GM21825 (cell line): ENCODE measurements at regions not wholly inside any gene's neighbourhood (a gene's known extent, or its start where the extent isn't known, plus 50 kb on each side); places are given as distances from the start of the nearest gene placed in this dataset.
"Not testable (repeated sequence)": the region's sequence is repeated elsewhere in the genome, so short reads cannot be mapped to it uniquely, and the experiment has no call there.

Experiments
- ATAC-seq: cut with Tn5 transposase; IDR thresholded peaks from one replicate; pipeline ENCODE4 v1.9.1; 2021; ENCODE audit warnings: mild to moderate bottlenecking, moderate library complexity; ENCODE audit not compliant: unreplicated experiment

DNA sequence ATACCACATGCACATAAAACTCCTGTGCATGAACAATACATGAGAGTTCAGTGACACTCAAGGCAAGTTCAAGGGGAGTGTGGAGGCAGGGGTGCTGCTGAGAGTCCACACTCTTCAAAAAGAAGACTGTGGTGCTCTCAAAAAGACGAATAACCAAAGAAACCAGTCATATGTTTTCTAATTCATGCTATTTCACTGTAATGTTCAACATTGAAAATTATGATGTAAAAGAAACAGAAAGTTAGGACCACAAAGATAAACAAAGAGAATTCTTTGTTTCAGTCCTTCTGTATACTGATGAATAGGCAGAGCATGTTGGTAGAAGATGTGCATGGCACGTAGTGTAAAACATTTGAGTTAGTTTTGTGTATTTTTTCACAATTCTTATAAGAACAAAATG is 864.2 kb upstream of the LRATD1 start:
- ATAC-seq, result no peak

DNA sequence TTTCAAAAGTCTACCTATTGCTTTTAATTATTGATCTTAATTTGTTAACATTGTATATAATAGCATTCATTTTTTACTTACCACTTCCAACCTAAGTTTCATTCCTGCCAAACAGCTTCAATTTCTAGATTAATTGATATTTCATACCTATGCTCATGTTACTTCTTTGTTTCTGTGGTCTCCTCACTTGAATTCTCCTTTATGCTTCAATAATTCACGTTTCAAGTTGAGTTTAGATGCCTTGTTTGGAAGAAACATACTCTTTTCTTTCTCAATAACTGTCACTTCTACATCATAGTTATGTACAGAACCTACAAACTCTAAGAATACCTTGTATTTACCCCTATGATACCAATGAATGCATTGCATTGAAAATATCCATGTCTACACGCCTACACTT is 862.2 kb upstream of the LRATD1 start:
- ATAC-seq, result no peak

DNA sequence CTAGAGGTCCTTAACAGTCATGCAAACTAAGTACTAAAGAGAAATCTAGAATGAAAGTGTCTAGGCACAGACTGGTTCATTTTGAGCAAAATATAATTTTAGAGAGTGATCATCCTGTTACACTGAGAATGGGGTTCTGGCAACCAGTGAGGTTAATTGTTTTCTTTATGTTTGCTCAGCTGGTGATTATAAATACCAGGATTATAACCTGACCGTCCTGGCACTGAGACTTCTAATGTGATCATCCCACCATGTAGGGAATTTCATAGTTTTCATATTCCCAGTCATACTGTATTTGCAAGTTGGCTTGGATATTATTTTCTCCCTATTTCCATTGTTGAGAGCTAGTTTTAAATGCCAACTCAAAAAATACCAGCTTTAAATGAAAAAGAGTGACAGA is 852.5 kb upstream of the LRATD1 start:
- no peak for ATAC-seq

DNA sequence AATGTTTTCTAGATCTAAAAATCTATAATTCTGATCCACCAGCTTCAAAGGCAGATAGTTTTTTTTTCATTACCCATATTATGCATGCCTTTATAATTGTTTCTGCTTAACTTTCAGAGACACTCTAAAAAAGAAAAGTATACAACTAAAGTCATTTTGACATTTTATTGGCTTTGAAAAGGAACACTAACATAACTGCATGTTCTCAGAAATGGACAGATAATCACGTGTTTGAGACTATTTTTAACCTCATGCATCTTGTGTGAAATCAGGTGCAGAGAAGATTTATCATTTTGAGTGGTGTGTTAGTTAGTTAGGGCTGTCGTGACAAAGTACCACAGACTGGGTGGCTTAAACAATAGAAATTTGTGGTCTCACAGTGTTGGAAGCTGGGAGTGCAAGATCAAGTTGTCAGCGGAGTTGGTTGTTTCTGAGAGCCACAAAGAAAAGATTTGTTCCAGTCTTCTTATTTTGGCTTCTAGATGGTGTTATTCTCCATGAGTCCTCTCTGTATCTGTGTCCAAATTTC is 841.4 kb upstream of the LRATD1 start:
- no peak for ATAC-seq

DNA sequence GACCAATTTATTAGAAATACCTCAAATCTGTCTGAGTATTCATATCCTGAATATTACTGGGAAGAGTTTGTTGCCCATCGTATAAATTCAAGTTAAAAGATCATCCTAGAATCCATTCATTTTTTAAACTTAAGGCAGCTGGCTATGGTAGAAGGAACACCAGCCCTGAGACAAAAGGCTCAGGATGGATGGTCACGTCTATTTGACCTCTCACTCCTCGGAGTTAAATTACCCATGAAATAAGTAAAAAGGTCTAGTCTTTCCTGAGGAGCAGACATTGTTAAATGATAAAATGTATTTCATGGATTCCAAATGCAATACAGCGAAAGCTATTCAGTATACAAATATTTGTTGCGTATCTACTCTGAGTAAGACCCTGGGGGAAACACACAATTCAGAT is 826.0 kb upstream of the LRATD1 start:
- no peak for ATAC-seq

DNA sequence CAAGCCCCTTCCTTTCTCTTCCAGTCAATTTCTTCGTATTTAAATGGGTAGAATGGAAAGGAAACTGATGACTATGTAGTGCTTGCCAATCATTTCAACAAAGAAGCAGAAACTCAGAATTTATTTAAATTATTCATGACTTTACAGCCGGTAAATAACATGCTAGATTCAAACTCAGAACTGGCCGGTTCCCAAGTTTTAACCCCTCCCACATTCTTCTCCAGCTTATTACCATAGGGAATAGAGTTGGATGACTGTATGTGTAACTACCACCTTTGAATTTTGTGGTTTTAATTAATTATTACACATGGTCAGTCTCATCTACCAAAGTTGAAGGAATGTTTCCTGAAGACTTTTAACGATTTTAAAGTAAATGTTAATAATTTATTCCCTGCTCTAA is 819.3 kb upstream of the LRATD1 start:
- no peak for ATAC-seq

DNA sequence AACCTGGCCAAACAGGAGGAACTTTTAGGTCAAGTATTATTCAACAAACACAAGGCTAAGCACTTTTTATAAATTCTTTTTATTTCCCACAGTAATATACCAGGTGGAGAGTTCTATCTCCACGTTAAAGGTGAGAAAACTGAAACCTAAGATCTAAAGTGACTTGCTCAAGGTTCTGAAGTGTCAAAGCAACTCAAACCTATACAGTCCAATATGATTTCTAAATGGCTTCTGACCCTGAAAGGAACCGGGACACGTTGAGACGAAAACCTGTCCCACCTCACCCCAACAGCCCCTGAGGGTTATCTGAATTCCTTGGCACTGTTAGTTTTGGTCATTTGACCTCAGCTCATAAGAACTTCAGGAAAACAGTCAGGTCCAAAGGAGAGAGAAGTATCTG is 814.5 kb upstream of the LRATD1 start:
- ATAC-seq, result no peak

DNA sequence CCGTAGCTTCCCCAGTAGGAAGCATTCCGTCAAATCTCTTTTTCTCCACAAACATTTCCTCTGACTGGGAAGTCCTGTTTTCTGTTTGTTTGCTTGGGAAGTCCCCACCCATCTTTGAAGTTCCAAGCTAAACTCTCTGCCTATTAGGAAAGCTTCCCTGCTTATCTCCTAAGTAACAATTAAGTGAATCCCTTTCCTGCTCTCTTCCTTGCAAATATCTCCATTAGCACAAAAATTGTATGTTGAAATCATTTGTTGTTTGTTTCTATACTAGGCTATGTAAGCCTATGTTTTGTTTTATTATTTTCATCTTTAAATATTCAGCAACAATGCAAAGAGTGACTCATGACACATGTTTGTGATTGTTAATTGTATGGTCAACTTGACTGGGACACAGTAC is 812.6 kb upstream of the LRATD1 start:
- ATAC-seq, result no peak

DNA sequence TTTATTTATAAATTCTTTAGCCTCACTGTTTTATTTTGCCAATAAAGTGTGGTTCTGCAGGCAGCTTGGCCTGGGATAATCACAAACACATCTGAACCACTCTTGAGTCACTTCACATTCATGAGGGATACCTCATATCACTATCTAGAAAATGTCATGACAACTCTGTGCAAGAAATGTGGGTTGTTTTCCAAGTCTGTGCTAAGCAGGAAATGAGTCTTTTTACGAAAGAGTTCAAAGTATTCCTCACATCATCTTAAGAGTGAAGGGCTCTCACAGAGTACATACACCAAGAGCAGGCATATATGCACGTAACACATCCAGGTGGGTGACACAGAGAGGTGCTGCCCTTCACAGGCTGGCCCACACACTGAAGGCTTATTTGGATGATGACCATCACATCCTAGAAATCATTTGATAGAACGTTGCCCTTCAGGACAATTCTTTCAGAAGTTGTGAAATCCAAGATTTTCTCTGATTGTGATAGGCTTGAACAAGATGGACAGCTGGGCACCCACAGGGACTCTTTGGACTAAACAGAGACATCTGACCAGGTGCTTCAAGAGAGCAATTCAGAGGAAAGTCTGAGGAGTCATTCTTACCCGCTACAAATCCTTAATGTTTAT is 811.1 kb upstream of the LRATD1 start:
- no peak for ATAC-seq

DNA sequence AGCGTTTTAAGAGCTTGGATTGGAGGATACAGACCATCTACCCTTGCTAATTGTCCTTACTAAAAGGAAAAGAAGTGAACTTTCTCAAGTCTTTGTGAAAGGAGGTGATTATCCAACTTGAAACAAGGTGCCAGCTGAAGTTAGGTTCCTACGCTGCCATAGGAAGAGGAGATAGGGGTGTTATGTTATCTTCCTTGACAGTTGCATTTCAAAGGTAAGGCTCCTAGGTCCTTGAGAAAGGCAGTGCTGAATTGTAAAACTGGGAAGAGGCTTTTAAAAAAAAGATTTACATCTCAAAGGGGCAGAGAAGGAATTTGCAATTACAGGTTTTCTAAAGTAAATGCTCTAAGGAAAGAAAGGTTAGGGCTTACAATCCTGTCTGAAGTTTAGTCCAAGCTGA is 810.2 kb upstream of the LRATD1 start:
- no peak for ATAC-seq

DNA sequence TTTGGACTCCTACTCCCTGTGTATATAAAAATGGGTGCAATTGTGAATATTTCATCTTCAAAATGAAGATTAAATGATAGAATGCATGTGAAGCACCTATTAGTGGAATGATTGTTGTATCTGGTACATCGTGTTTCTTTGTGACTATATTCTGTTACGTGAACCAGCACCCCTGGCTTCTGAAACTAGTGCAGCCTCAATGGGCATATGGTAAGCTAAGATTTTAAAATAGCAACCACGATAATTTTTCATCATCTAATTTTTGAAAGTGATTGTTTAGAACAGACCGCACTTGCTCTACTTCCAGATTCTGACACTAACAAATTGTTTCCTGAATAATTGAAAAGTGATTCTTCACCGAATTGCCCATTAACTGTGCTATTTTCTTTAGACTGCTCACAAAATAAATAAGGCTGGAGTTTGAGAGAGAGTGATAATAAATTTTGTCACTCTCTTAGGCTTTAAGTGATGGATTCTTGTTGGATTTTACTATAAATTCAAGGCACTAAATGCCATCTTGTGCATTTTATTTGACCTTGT is 806.1 kb upstream of the LRATD1 start:
- no peak for ATAC-seq

DNA sequence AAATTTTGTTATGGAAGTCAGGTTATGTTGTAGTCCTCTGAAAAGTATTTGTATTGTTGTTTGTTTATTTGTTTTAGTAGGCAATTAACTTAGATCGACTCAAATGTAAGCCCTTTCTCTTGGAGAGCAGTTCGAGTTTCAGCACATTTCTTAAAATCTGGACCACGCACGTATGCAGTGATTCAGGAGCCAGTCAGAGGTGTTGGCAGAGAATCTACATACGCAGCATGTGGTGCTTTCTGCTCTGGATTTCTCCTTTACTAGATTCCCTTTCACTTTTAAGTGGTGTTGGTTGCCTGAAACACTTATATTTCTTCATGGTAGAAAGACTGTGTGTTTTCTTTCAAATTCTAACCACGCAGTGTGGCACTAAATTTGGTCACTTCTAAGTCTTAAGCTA is 773.9 kb upstream of the LRATD1 start:
- ATAC-seq, result no peak

DNA sequence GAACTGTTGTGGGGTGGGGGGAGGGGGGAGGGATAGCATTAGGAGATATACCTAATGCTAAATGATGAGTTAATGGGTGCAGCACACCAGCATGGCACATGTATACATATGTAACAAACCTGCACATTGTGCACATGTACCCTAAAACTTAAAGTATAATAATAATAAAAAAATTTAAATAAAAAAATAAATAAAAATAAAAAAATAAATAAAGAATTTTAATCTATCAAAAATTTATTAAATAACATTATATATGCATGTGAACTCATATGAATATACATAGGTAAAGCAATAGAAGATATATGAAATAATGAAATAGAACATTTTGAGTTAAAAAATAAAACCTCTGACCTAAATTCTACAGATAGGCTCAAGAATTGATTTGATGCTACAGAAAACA is 764.2 kb upstream of the LRATD1 start:
- not testable (repeated sequence) for ATAC-seq

DNA sequence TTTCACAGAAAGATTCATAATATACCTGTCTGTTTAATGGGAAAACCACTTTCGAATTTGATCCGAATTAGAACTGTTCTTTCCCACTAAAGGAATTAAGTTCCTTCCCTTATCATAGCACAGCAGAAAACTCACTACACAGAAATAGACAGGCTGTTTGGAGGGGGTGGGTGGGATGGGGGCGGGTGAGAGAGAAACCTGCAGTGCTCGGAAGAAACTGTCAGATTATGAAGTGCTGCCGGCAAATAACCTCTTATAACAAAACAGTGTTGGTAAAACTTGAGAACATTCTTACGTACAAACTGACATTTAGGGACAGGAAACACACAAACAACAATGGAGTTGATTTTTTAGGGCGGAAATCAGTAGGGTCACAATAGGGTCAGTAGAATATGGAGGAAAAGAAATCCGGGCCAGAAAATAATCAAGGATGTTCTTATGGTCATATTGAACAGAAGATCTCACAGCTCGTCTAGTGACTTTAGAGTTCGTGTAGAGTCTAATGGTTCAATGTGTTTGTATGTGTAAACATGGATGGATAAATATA is 756.0 kb upstream of the LRATD1 start:
- no peak for ATAC-seq

DNA sequence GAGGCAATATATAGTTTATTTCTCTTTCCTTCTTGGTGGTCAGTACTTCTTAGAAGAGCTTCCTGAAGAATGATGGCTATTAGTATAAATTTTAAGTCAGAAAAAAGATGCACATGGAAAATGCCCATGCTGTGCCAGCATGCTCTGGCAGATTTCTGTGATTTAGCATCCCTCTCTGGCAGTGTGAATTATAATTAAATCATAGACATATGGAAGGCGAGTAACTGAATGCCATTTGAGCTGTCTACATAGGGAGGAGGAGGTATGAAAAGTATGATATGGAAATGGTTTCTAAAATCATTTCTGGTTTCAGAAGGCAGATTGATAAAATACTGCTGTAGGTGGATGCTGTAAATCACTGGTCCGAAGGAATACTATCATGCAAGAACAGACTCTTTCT is 754.9 kb upstream of the LRATD1 start:
- no peak for ATAC-seq

DNA sequence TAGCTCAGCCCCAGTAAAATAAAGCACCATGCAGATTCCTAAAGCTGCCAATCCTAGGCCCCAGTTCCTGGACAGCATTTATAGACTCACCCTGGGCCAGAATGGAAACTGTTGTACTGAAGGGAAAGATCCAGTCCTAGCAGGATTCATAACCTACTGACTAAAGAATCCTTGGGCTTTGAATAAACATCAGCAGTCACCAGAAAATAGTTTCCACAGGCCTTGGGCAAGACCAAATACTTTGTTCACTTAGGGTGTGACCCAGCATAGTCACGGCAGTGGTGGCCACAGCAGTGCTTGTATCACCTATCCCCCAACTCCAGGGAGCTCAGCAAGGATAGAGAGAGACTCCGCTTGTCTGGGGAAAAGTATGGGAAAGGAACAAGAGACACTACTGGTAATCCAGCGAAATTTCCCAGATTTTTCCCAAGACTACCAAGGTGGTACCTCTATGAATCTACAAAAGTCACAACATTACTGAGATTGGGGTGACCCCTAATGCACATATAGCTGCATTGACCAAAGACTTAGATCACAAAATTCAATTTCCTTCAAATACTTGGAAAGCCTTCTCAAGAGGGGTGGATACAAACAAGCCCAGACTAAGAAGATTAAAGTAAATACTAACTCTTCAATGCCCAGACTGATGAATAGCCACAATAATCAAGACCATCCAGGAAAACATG is 748.1 kb upstream of the LRATD1 start:
- no peak for ATAC-seq

DNA sequence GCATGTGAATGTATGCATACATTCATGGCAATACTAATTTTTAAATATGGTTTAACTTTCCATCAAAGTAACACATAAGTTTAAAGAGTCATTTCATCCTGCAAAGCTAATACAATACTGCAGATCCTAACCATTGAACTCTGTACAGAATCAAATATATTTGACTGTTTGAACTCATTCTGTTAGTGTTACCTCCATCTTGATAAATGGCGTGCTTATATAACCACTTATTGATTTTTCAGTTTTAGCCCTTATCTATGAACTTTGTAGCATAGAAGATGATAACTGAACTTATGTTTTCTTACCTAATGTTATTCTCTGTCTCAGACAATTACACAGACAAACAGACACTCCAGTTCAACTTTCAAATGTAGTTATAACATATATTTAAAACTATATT is 731.0 kb upstream of the LRATD1 start:
- ATAC-seq, result no peak

DNA sequence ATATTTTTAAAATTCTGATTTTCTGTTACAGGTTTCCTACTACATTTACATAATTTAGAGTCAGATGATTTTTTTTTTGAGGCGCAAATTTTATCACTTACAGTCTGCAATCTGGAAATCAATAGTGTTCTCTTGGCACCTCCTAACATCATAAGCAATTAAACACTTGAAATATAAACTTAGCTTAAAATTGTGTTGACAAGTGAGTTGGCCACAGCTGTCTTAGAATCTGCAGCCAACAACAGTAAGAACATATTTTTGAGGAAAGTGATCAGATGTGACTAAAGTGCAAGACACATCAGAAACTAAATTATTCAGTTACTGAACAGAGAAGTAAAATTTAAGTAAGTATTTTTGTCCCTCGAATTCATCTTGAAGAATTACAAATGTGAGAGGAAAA is 726.7 kb upstream of the LRATD1 start:
- ATAC-seq, result no peak

DNA sequence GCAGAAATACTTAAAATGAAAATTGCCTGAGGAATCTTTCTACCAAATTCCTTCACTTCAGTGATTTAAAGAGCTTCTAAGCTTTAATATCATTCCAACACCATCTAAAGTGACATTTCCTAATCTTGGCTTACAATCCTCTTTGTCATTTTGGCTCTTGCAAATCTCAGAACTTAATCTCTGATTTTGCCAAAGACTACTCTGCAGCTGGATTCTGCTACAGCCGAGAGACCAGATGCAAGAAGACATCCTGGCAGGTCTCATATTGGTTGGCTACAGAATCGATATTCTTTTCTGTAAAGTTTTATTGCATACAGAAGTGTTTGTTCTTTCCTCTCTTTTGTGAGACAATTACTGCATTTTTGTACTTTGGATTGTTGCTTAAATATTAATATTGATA is 716.5 kb upstream of the LRATD1 start:
- no peak for ATAC-seq

DNA sequence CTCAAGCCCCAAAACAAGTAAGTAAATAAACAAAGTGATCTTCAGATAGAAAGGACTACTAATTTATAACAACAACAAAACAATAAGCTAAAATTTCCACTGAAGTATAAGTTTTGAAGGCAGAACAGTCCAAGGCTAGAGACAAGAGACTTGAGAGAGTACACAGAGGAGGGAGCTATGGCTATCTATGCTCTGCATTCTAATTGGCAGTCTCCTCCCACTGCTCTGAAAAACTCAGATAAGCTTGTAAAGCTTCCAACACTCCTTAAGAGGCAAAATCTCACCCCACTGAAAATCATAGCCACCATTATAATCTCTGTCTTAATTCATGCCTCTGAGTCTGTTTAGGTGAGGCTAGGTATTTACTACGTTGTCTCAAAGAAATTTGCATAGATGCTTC is 714.6 kb upstream of the LRATD1 start:
- ATAC-seq, result no peak

DNA sequence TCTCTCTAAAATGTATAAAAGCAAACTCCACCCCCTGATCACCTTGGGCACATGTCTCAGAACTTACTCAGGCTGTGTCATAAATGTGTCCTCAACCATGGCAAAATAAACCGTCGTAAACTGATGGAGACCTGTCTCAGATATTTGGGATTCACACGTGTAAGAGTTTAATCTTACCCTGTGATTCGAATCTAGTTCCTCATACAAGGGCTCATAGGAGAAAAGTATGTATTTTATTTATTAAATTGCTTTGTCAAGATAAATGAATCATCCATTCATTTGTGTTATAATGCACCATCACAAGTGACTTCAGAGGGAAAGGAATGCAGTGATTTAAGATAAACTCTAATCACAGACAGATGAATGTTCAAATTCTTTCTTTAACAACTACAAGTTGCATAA is 712.5 kb upstream of the LRATD1 start:
- no peak for ATAC-seq

DNA sequence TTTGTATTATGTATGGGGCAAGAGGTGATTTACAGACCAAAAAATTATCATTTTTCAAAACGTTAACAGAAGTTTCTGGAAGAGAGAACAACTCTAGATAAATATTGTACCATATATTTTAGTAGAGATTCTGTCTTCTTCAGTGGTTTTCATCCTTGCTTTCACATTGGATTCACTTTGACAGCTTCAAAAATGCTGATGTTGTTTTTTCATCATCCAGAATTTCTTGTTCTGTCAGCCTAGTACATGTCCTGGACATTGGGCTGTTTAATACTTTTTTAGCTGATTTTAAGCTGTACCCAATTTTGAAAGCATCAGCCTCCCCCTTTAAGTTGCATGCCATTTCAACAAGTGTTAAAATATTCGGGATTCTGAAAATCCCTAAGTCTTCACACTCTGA is 711.3 kb upstream of the LRATD1 start:
- no peak for ATAC-seq
